CD14-positive monocyte (primary cell): ENCODE measurements at regions not wholly inside any gene's neighbourhood (a gene's known extent, or its start where the extent isn't known, plus 50 kb on each side); places are given as distances from the start of the nearest gene placed in this dataset.

Source experiments
- DNase-seq, 3 donors: peaks; one replicate each; pipeline ENCODE4 v3.0.0-alpha.2; 2011 to 2022
- H2AFZ ChIP-seq: 2 replicates; pipeline ENCODE4 v1.6.0; 2012; ENCODE audit warnings: mild to moderate bottlenecking, low read depth, low read length, inconsistent platforms; ENCODE audit not compliant: insufficient read depth, poor library complexity, severe bottlenecking
- H3K27ac ChIP-seq, 2 donors: 1 replicate in 1 of 2; 2 replicates in 1 of 2; pipeline ENCODE4 v1.5.1; 2012 to 2013; ENCODE audit warnings: low read length in 2 of 2, control low read depth in 1 of 2, inconsistent platforms in 1 of 2, low read depth in 1 of 2, mild to moderate bottlenecking in 1 of 2
- H3K27me3 ChIP-seq, 2 donors: one replicate each; pipeline versions ENCODE4 v1.6.0 to v1.6.1; 2011 to 2013; ENCODE audit warnings: low read length in 2 of 2; ENCODE audit not compliant: control insufficient read depth in 2 of 2, insufficient read depth in 2 of 2
- H3K36me3 ChIP-seq, 2 donors: replicated peaks in 1 of 2; 1 replicate in 1 of 2; 2 replicates in 1 of 2; pipeline versions ENCODE4 v1.5.1 to v1.6.1; 2012 to 2013; ENCODE audit warnings: low read length in 2 of 2, control low read depth in 1 of 2, inconsistent platforms in 1 of 2, mild to moderate bottlenecking in 1 of 2; ENCODE audit not compliant: insufficient read depth in 2 of 2, control insufficient read depth in 1 of 2
- H3K4me1 ChIP-seq, 2 donors: 1 replicate in 1 of 2; 2 replicates in 1 of 2; pipeline versions ENCODE4 v1.5.1 to v1.6.1; 2012 to 2013; ENCODE audit warnings: low read length in 2 of 2, control low read depth in 1 of 2, inconsistent platforms in 1 of 2, mild to moderate bottlenecking in 1 of 2, moderate library complexity in 1 of 2; ENCODE audit not compliant: insufficient read depth in 2 of 2, control insufficient read depth in 1 of 2
- H3K4me2 ChIP-seq: replicated peaks from 2 replicates; pipeline ENCODE3; 2012; ENCODE audit warnings: low read length, moderate library complexity, mild to moderate bottlenecking; ENCODE audit not compliant: poor library complexity, severe bottlenecking; ENCODE audit errors: extremely low read depth
- H3K4me3 ChIP-seq, 3 experiments: fragments of 200-600 bp in 1 of 3; sonication (generic) in 1 of 3; replicated peaks in 1 of 3; 1 replicate in 2 of 3; 2 replicates in 1 of 3; pipeline ENCODE4 v1.5.1; 2011 to 2013; ENCODE audit warnings: low read length in 3 of 3, mild to moderate bottlenecking in 3 of 3, control low read depth in 2 of 3, low read depth in 2 of 3, inconsistent platforms in 1 of 3, moderate library complexity in 1 of 3
- H3K79me2 ChIP-seq: 2 replicates; pipeline ENCODE4 v1.6.0; 2012; ENCODE audit warnings: mild to moderate bottlenecking, control low read depth, inconsistent platforms, low read length, moderate library complexity; ENCODE audit not compliant: insufficient read depth
- H3K9ac ChIP-seq: 2 replicates; pipeline ENCODE4 v1.6.0; 2017; ENCODE audit warnings: low read length, mild to moderate bottlenecking; ENCODE audit not compliant: insufficient read depth, poor library complexity, severe bottlenecking
- H3K9me3 ChIP-seq, 2 donors: replicated peaks in 1 of 2; 1 replicate in 1 of 2; 2 replicates in 1 of 2; pipeline versions ENCODE4 v1.5.1 to v1.6.1; 2012 to 2013; ENCODE audit warnings: low read length in 2 of 2, control low read depth in 1 of 2; ENCODE audit not compliant: control insufficient read depth in 1 of 2, insufficient read depth in 1 of 2
- H4K20me1 ChIP-seq: 2 replicates; pipeline ENCODE4 v1.6.0; 2012; ENCODE audit warnings: mild to moderate bottlenecking, low read length, control low read depth, moderate library complexity; ENCODE audit not compliant: insufficient read depth
- H3K27ac Mint-ChIP-seq, 7 donors: one replicate each; pipeline ENCODE4 v1.8.0; 2020; ENCODE audit warnings: mild to moderate bottlenecking in 7 of 7, mixed read lengths in 7 of 7, moderate library complexity in 6 of 7, inconsistent platforms in 2 of 7
- H3K27me3 Mint-ChIP-seq, 3 donors: one replicate each; pipeline ENCODE4 v1.8.0; 2021 to 2022; ENCODE audit warnings: low read depth in 3 of 3, mild to moderate bottlenecking in 3 of 3, mixed read lengths in 3 of 3, moderate library complexity in 3 of 3, inconsistent platforms in 1 of 3
- H3K36me3 Mint-ChIP-seq, 2 donors: one replicate each; pipeline ENCODE4 v1.8.0; 2020; ENCODE audit warnings: mixed read lengths in 2 of 2, inconsistent platforms in 1 of 2, mild to moderate bottlenecking in 1 of 2
- H3K4me1 Mint-ChIP-seq: one replicate; pipeline ENCODE4 v1.8.0; 2020; ENCODE audit warnings: mild to moderate bottlenecking, mixed read lengths
- H3K4me3 Mint-ChIP-seq, 2 donors: one replicate each; pipeline ENCODE4 v1.8.0; 2020; ENCODE audit warnings: mild to moderate bottlenecking in 2 of 2, mixed read lengths in 2 of 2, moderate library complexity in 1 of 2
- H3K9me3 Mint-ChIP-seq, 7 donors: one replicate each; pipeline ENCODE4 v1.8.0; 2020 to 2022; ENCODE audit warnings: mixed read lengths in 7 of 7, mild to moderate bottlenecking in 6 of 7, moderate library complexity in 6 of 7, inconsistent platforms in 2 of 7
- WGBS: methylation state at CpG from one replicate; pipeline ENCODE4 v1.1.5; 2013; ENCODE audit warnings: missing lambda C conversion rate; ENCODE audit not compliant: insufficient coverage; 5-methylcytosine and 5-hydroxymethylcytosine counted together
- intact Hi-C, 2 donors: fragments of 100-400 bp; cut with micrococcal nuclease; formaldehyde crosslinking; loops; one replicate each; pipeline versions ENCODE4 v1.15.0 to v1.15.1; 2023
- TF ChIP-seq, protein P1 (sequence below): fragments of 200-600 bp; IDR thresholded peaks from one replicate; pipeline ENCODE4 v1.8.0; 2022; ENCODE audit warnings: antibody characterized with exemption, mild to moderate bottlenecking

DNA sequence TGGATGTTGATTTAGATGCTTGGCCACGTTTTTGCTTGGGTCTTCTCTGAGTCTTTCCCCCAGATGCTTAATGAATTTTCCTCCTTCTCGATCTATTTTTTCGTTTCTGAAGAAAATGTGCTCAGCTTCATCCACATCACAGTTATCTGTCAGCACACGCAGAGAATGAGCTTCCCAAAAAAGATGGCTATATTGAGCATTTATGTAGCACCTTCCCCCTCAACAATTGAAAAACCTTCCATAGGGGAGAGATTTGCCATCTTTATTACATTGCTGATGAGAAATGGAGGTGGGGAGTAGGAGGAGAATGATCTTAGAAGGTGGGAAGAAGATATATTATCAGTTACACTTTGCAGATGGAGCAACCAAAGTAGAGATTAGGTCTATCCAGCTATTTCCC lies 228.1 kb upstream of the PHYHIPL start:
- Histone ChIP-seq H3K27me3 (no peaks in the 10 kb centered on the region), H3K9me3 (no peaks in the 10 kb centered on the region), H4K20me1 (no peaks in the 10 kb centered on the region), H3K4me3 (no peak overlapping the region), H2AFZ (no peak overlapping the region), H3K79me2 (no peaks in the 10 kb centered on the region), H3K36me3 (no peaks in the 10 kb centered on the region), H3K4me1 (no peaks in the 10 kb centered on the region), H3K27ac (no peak overlapping the region), H3K4me2 (no peak overlapping the region), H3K9ac (no peak overlapping the region)
- Mint-ChIP-seq H3K4me3 (no peak overlapping the region), H3K4me1 (no peaks in the 10 kb centered on the region), H3K27me3 (peaks cover 0 to 7% (median 2%) of the 10 kb centered on the region in 3 donors), H3K9me3 (no peaks in the 10 kb centered on the region), H3K36me3 (no peaks in the 10 kb centered on the region), H3K27ac (no peak overlapping the region)
- intact Hi-C loops = no loop called here
- TF ChIP-seq, protein P1, sequence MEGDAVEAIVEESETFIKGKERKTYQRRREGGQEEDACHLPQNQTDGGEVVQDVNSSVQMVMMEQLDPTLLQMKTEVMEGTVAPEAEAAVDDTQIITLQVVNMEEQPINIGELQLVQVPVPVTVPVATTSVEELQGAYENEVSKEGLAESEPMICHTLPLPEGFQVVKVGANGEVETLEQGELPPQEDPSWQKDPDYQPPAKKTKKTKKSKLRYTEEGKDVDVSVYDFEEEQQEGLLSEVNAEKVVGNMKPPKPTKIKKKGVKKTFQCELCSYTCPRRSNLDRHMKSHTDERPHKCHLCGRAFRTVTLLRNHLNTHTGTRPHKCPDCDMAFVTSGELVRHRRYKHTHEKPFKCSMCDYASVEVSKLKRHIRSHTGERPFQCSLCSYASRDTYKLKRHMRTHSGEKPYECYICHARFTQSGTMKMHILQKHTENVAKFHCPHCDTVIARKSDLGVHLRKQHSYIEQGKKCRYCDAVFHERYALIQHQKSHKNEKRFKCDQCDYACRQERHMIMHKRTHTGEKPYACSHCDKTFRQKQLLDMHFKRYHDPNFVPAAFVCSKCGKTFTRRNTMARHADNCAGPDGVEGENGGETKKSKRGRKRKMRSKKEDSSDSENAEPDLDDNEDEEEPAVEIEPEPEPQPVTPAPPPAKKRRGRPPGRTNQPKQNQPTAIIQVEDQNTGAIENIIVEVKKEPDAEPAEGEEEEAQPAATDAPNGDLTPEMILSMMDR = no peak
- WGBS = no CpG with 5 or more reads among the region's 4 CpGs
- no peak for DNase-seq

DNA sequence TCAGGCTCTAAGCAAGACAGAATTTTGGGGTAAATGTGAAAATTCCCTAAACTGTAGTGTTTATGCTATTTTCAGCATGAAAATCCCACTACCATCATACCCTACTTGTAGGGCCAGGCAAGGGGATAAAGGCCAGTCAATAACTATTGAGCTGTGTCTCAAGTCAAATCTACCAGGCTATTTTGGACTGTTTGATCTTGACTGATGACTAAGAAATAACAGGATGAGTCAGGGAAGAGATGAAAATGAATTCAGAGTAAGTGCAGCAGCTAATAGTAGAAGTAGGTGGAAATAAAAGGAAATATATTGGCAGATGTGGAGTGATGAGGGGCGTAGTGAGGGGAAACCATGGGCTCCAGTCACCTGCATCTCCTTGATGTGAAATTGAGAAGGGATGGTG lies 225.8 kb upstream of the PHYHIPL start:
- H3K9me3 Mint-ChIP-seq = no peaks in the 10 kb centered on the region
- H3K36me3 Mint-ChIP-seq = no peaks in the 10 kb centered on the region
- Histone ChIP-seq H3K4me2 (no peak overlapping the region), H3K27me3 (no peaks in the 10 kb centered on the region), H3K79me2 (no peaks in the 10 kb centered on the region), H3K27ac (no peak overlapping the region), H2AFZ (no peak overlapping the region), H3K9ac (no peak overlapping the region), H3K9me3 (no peaks in the 10 kb centered on the region), H3K36me3 (no peaks in the 10 kb centered on the region), H3K4me1 (no peaks in the 10 kb centered on the region), H3K4me3 (no peak overlapping the region), H4K20me1 (no peaks in the 10 kb centered on the region)
- H3K4me3 Mint-ChIP-seq = no peak overlapping the region
- H3K4me1 Mint-ChIP-seq = no peaks in the 10 kb centered on the region
- no peak overlapping the region for H3K27ac Mint-ChIP-seq
- no peak for DNase-seq
- 70% methylated on average over 1 of the region's 1 CpG for whole genome bisulfite sequencing
- TF ChIP-seq, protein P1 = no peak
- intact Hi-C loops = no loop called here
- peaks cover 0 to 3% (median 2%) of the 10 kb centered on the region in 3 donors for H3K27me3 Mint-ChIP-seq
